ENCODE measurements at regions not wholly inside any gene's neighbourhood (a gene's known extent, or its start where the extent isn't known, plus 50 kb on each side); places are given as distances from the start of the nearest gene placed in this dataset.

- TF ChIP-seq POLR2A (IDR thresholded peaks at IDR 0.05) (no peak), CTCF (IDR thresholded peaks at IDR 0.05) (no peak)
- no peaks in the 10 kb centered on the region for H3K4me1 ChIP-seq
- DNase-seq, result no peak
- H3K9me3 ChIP-seq, result no peaks in the 10 kb centered on the region
- no peak overlapping the region for H3K27ac ChIP-seq
- H3K36me3 ChIP-seq, result no peaks in the 10 kb centered on the region
- H3K4me3 ChIP-seq, result no peak overlapping the region
- intact Hi-C loops (cut with DNase I; ENCODE audit: low total_unique reads), result no loop called here
- H3K27me3 ChIP-seq, result no peaks in the 10 kb centered on the region
Observed at GRCh38 chr16:64626776-64627175, 495.1 kb downstream of the CDH11 start.

GRCh38 chr16:64621616-64622015 lies 500.2 kb downstream of the CDH11 start:
- H3K36me3 ChIP-seq, result no peaks in the 10 kb centered on the region
- TF ChIP-seq POLR2A (IDR thresholded peaks at IDR 0.05) (no peak), CTCF (IDR thresholded peaks at IDR 0.05) (no peak)
- no peaks in the 10 kb centered on the region for H3K27me3 ChIP-seq
- no peak overlapping the region for H3K4me3 ChIP-seq
- intact Hi-C loops (cut with DNase I; ENCODE audit: low total_unique reads), result no loop called here
- H3K4me1 ChIP-seq, result no peaks in the 10 kb centered on the region
- no peaks in the 10 kb centered on the region for H3K9me3 ChIP-seq
- no peak overlapping the region for H3K27ac ChIP-seq
- DNase-seq, result no peak

- DNase-seq, result no peak
- Histone ChIP-seq H3K4me1 (no peaks in the 10 kb centered on the region), H3K9me3 (no peaks in the 10 kb centered on the region), H3K27ac (no peak overlapping the region), H3K4me3 (no peak overlapping the region), H3K27me3 (no peaks in the 10 kb centered on the region), H3K36me3 (no peaks in the 10 kb centered on the region)
- no peak for TF ChIP-seq POLR2A (IDR thresholded peaks at IDR 0.05)
- no peak for TF ChIP-seq CTCF (IDR thresholded peaks at IDR 0.05)
- intact Hi-C loops (cut with DNase I; ENCODE audit: low total_unique reads), result no loop called here
Observed at GRCh38 chr16:64617836-64618476, 503.9 kb downstream of the CDH11 start.

- Histone ChIP-seq H3K4me1 (no peaks in the 10 kb centered on the region), H3K27me3 (no peaks in the 10 kb centered on the region), H3K9me3 (no peaks in the 10 kb centered on the region), H3K36me3 (no peaks in the 10 kb centered on the region), H3K4me3 (no peak overlapping the region), H3K27ac (no peak overlapping the region)
- DNase-seq, result no peak
- no peak for TF ChIP-seq CTCF (IDR thresholded peaks at IDR 0.05)
- TF ChIP-seq POLR2A (IDR thresholded peaks at IDR 0.05), result no peak
- intact Hi-C loops (cut with DNase I; ENCODE audit: low total_unique reads), result no loop called here
Observed at GRCh38 chr16:64615630-64616280, 506.1 kb downstream of the CDH11 start.

GRCh38 chr16:64596196-64596595 lies 525.7 kb downstream of the CDH11 start:
- H3K4me3 ChIP-seq, result no peak overlapping the region
- H3K9me3 ChIP-seq, result no peaks in the 10 kb centered on the region
- H3K27ac ChIP-seq, result no peak overlapping the region
- intact Hi-C loops (cut with DNase I; ENCODE audit: low total_unique reads), result no loop called here
- H3K36me3 ChIP-seq, result no peaks in the 10 kb centered on the region
- no peaks in the 10 kb centered on the region for H3K27me3 ChIP-seq
- DNase-seq, result no peak
- no peaks in the 10 kb centered on the region for H3K4me1 ChIP-seq
- TF ChIP-seq POLR2A (IDR thresholded peaks at IDR 0.05), result no peak
- TF ChIP-seq CTCF (IDR thresholded peaks at IDR 0.05), result no peak

Measured in uterus (tissue), 3 donors.